ENCODE measurements at regions not wholly inside any gene's neighbourhood (a gene's known extent, or its start where the extent isn't known, plus 50 kb on each side); places are given as distances from the start of the nearest gene placed in this dataset.

DNA sequence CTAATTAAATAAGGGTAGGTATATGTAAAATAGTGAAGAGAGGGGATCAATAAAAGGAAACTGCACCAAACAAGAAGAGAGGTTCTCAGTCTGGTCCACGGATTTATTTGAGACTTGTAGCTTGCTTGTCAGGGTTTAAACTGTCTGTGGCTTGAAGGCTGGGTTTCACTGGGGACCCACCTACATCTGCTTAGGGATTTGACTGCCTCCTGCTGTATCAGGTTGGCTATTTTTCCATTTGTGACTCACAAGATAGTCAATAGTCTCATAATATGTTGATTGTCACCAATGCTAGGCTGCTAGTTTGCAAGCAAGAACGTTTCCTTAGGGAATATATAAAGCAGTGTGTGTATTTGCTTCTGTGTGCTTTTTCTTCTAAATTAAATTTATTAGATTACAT lies 1950.7 kb upstream of the IGFBP7 start:
- DNase-seq (ENCODE audit: extremely low read depth, low read depth), result no peak
- no peak overlapping the region for H3K4me3 ChIP-seq (replicated peaks; ENCODE audit: low read depth, low read length)
- TF ChIP-seq, protein P1, sequence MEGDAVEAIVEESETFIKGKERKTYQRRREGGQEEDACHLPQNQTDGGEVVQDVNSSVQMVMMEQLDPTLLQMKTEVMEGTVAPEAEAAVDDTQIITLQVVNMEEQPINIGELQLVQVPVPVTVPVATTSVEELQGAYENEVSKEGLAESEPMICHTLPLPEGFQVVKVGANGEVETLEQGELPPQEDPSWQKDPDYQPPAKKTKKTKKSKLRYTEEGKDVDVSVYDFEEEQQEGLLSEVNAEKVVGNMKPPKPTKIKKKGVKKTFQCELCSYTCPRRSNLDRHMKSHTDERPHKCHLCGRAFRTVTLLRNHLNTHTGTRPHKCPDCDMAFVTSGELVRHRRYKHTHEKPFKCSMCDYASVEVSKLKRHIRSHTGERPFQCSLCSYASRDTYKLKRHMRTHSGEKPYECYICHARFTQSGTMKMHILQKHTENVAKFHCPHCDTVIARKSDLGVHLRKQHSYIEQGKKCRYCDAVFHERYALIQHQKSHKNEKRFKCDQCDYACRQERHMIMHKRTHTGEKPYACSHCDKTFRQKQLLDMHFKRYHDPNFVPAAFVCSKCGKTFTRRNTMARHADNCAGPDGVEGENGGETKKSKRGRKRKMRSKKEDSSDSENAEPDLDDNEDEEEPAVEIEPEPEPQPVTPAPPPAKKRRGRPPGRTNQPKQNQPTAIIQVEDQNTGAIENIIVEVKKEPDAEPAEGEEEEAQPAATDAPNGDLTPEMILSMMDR (IDR thresholded peaks at IDR 0.05; ENCODE audit: low read depth, low read length, missing control alignments), result no peak

DNA sequence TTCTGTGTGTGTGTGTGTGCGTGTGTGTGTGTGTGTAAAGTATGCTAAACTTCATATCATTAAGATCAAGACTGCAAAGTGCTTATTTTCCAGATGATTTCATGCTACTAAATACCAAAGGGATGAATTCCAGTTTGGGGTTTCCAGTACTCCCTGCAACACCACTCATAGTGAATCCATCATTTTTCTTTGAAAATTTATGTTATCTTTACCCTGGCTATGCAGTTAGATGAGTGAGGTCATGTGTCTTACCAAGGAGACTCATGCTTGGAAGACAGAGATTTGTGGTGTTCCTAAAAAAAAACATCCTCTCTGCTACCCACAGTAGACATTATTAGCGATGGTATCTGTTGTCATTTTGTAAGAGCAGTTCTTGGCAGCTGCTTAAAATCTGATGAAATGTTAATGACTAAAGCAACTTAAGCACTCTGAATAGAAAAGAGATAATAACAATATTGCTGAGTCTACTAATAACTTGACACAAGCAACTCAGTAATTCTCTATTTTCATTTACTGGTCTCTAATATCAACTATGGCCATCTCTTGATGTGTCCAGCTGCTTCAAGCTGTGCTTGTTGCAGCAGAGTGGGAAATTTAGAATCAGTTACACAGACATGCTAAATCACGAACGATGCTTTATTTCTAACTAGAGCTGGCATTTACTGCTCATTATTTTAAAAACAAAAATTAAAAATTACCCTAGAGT lies 1953.0 kb upstream of the IGFBP7 start:
- TF ChIP-seq, protein P1 (IDR thresholded peaks at IDR 0.05; ENCODE audit: low read depth, low read length, missing control alignments), result no peak
- H3K4me3 ChIP-seq (replicated peaks; ENCODE audit: low read depth, low read length), result no peak overlapping the region

DNA sequence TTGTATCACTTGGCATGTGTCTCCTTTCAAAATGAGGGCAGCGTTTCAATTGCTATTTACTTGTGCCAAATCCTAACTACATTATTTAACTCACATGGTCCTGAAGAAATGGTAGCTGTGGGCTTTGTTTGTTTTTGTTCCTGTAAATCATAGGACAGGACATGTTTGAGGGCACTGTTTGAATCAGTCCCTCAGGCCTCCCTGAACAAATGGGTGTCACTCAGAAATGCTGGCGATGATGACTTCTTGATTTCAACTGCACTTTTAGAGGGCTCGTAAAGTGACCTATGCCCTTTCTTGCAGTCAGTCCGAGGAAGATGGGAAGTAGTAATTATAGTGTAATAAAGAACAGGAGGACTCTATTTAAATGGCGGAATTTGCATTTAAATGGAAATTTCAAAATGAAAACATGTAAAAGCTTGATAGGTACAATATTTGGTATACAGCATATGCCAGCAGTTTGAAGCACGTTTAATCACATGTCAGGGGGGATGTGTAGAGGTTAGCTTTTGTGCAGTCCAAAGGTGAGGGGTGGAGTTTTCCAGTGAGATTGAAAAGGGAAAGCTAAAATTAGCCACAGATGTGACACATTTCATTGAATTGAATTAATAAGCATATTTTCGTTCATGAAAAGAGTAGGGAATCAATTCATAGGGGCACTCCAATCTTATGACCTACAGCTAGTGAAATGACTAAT lies 1958.7 kb upstream of the IGFBP7 start:
- TF ChIP-seq, protein P1 (IDR thresholded peaks at IDR 0.05; ENCODE audit: low read depth, low read length, missing control alignments), result no peak
- no peak for DNase-seq (ENCODE audit: extremely low read depth, low read depth)
- no peak overlapping the region for H3K4me3 ChIP-seq (replicated peaks; ENCODE audit: low read depth, low read length)

More for the DNA sequence above, 1953.0 kb upstream of the IGFBP7 start:
- DNase-seq (ENCODE audit: extremely low read depth, low read depth), result no peak

DNA sequence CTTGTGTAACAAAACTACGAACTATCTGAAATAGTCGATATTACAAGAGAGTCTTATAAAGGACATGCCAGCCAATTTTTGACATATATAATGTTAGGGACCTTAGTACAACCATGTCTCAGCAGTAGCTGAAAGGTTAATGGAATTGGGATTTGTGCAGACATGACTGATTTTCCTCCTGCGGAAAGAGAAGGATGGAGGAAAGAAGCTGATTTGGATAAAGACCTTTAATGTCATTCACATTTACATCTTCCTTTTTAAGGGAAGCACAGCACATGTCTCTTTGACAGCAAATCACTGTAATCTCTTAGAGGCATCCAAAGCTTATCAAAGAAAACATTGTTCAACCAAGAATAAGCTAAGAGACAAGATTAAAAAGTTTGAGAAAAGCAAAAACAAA lies 1976.2 kb upstream of the IGFBP7 start:
- H3K4me3 ChIP-seq (replicated peaks; ENCODE audit: low read depth, low read length), result no peak overlapping the region
- TF ChIP-seq, protein P1 (IDR thresholded peaks at IDR 0.05; ENCODE audit: low read depth, low read length, missing control alignments), result no peak
- no peak for DNase-seq (ENCODE audit: extremely low read depth, low read depth)

DNA sequence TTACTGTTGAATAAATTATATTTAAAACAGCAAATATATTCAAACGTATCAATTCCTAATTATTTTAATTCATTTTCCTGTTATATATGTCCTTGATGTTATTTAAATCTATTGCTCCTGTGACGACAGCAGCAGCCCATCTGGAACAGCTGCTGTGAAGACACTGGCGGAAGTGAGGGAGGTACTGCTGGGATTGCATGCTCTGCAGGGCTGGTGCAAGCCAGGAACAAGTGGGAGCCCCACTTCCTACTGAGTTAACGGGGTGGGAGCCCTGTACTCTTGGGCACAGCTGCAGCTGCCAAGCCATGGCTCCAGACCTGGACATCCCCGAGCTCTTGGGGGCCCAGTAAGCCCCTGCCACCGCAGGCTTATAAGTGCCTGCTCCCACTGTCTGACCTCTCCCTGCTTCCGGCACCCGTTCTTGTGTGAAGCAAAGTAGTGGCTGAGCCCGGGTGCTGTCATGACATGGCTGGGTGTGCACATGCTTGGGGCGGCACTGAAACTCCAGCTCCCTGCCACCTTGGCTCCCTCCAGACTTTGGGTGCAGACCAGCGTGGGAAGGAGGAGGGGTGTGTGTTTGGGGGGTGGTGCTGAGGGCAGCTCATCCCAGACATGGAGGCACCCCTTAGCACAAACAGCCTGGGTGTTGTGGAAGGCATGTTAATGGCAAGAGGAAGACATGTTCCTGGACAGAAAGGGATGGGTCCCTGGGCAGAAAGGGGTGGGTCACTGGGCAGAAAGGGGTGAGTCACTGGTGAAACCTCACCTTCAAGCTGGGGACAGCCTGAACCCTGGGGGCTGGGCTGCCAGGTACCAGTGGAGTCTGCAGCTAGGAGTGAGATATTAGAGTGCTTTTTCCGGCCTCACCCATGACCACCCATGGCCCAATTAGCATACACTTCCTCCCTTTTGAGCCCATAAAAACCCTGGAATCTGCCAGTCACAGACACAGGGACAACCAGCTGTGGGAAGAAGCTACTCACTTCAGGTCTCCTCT lies 1981.3 kb upstream of the IGFBP7 start:
- TF ChIP-seq, protein P1 (IDR thresholded peaks at IDR 0.05; ENCODE audit: low read depth, low read length, missing control alignments), result no peak
- no peak overlapping the region for H3K4me3 ChIP-seq (replicated peaks; ENCODE audit: low read depth, low read length)
- no peak for DNase-seq (ENCODE audit: extremely low read depth, low read depth)

DNA sequence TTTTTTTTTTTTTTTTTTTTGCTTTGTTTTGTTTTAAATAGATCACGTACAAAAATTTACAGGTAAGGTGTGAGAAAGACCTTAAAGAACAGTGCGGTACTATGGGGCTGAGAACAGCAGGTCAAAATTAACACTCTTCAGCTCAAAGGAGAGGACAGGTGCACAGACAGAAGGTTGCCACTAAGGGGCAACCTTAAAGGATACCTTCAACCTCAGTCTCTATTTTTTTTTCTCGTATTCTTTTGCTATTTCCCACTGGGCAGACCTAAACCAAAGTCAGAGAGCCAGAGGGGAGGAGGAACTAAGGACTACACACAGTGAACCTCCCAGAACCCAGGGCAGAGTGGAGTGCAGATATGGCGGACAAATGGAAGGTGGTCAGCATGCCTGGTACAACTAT lies 1984.3 kb upstream of the IGFBP7 start:
- TF ChIP-seq, protein P1 (IDR thresholded peaks at IDR 0.05; ENCODE audit: low read depth, low read length, missing control alignments), result no peak
- no peak overlapping the region for H3K4me3 ChIP-seq (replicated peaks; ENCODE audit: low read depth, low read length)
- DNase-seq (ENCODE audit: extremely low read depth, low read depth), result no peak
